NT2/D1 (cell line): ENCODE measurements at regions not wholly inside any gene's neighbourhood (a gene's known extent, or its start where the extent isn't known, plus 50 kb on each side); places are given as distances from the start of the nearest gene placed in this dataset.

ENCODE experiments used
- YY1 ChIP-seq: IDR thresholded peaks from 2 replicates; pipeline ENCODE4 v1.6.1; 2011; ENCODE audit not compliant: insufficient read length, insufficient read depth
- ZNF274 ChIP-seq: IDR thresholded peaks from 2 replicates; pipeline ENCODE4 v1.6.1; 2011; ENCODE audit warnings: mild to moderate bottlenecking, low read depth, low read length

DNA sequence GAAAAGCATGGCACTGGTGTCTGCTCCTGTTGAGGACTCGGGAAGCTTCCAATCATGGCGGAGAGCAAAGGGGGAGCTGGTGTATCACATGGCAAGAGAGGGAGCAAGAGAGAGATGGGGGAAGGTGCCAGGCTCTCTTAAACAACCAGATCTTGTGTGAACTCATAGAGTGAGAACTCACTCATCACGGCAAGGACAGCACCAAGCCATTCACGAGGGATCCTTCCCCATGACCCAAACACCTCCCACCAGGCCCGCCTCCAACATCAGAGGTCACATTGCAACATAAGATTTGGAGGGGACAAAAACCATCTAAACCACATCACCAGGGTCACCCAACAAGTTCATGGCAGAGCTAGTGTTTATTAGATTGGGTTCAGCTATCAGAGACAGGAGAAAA lies 218.7 kb upstream of the BCOR start:
- TF ChIP-seq YY1 (no peak), ZNF274 (peak; percentile 33; the same call in 1 of the 2 replicates)
